Upper lobe of left lung (tissue), 4 donors: ENCODE measurements at regions not wholly inside any gene's neighbourhood (a gene's known extent, or its start where the extent isn't known, plus 50 kb on each side); places are given as distances from the start of the nearest gene placed in this dataset.

Experiments
- EP300 ChIP-seq, 4 donors: sonication (generic); formaldehyde crosslinking; IDR thresholded peaks; one replicate each; pipeline ENCODE4 v1.5.1; 2017; ENCODE audit warnings: antibody characterized with exemption in 4 of 4, control low read depth in 2 of 4
- POLR2A ChIP-seq, 4 donors: fragments of 450-650 bp; IDR thresholded peaks; one replicate each; pipeline ENCODE4 v1.5.1; 2016 to 2017; ENCODE audit warnings: antibody characterized with exemption in 4 of 4, mild to moderate bottlenecking in 2 of 4
- TF ChIP-seq, protein P1 (sequence below), 6 experiments: fragments of 450-650 bp in 4 of 6; fragments of 200-600 bp in 2 of 6; sonication (generic) in 2 of 6; IDR thresholded peaks; one replicate each; pipeline ENCODE4 v1.5.1; 2016 to 2019; ENCODE audit warnings: antibody characterized with exemption in 6 of 6

DNA sequence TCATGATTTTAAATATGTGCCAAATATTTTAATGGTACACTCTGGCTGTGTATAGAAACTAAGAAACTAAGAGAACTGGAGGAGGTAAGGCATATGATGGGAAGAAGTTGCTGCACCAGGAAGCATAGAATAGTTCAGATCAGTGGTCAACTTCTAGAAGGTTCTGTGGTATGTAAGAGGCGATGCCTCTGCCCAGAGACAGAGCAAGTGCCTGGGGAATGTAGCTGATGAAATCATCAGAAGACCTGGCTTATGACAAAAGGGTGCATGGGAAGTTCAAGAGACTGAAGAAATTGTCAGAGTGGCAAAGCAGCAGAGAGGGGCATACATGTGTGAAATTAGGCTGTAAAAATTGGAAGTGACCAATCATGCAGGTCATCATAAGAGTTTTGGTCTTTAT lies 580.8 kb downstream of the BMP2 start:
- TF ChIP-seq EP300 (IDR thresholded peaks at IDR 0.05) (no peak), POLR2A (IDR thresholded peaks at IDR 0.05) (no peak)
- TF ChIP-seq, protein P1, sequence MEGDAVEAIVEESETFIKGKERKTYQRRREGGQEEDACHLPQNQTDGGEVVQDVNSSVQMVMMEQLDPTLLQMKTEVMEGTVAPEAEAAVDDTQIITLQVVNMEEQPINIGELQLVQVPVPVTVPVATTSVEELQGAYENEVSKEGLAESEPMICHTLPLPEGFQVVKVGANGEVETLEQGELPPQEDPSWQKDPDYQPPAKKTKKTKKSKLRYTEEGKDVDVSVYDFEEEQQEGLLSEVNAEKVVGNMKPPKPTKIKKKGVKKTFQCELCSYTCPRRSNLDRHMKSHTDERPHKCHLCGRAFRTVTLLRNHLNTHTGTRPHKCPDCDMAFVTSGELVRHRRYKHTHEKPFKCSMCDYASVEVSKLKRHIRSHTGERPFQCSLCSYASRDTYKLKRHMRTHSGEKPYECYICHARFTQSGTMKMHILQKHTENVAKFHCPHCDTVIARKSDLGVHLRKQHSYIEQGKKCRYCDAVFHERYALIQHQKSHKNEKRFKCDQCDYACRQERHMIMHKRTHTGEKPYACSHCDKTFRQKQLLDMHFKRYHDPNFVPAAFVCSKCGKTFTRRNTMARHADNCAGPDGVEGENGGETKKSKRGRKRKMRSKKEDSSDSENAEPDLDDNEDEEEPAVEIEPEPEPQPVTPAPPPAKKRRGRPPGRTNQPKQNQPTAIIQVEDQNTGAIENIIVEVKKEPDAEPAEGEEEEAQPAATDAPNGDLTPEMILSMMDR (IDR thresholded peaks at IDR 0.05), result no peak
